Keratinocyte (primary cell): ENCODE measurements at regions not wholly inside any gene's neighbourhood (a gene's known extent, or its start where the extent isn't known, plus 50 kb on each side); places are given as distances from the start of the nearest gene placed in this dataset.

Experiments used
- DNase-seq: peaks from one replicate; pipeline ENCODE4 v3.0.0-alpha.2; 2011; ENCODE audit warnings: low read depth, missing footprints, low spot score
- FAIRE-seq: peaks from 2 replicates; lab custom pipeline; 2011; peaks lifted over from hg19 to GRCh38; lab: Jason Lieb, UNC
- H2AFZ ChIP-seq: 2 replicates; pipeline ENCODE4 v1.6.0; 2012; ENCODE audit warnings: low read length, control low read depth, inconsistent platforms; ENCODE audit not compliant: control insufficient read depth
- H3K27ac ChIP-seq: 2 replicates; pipeline ENCODE4 v1.5.1; 2011; ENCODE audit warnings: low read length; ENCODE audit not compliant: control insufficient read depth, insufficient read depth
- H3K27me3 ChIP-seq: 3 replicates; pipeline ENCODE4 v1.6.0; 2011; ENCODE audit warnings: low read length; ENCODE audit not compliant: control insufficient read depth, insufficient read depth; ENCODE audit errors: extremely low read depth
- H3K36me3 ChIP-seq, 2 experiments: 2 replicates in 1 of 2; 3 replicates in 1 of 2; pipeline ENCODE4 v1.5.1; 2011; ENCODE audit warnings: low read length in 2 of 2, mild to moderate bottlenecking in 1 of 2; ENCODE audit not compliant: control insufficient read depth in 2 of 2, insufficient read depth in 2 of 2; ENCODE audit errors: extremely low read depth in 1 of 2
- H3K4me1 ChIP-seq: 3 replicates; pipeline ENCODE4 v1.5.1; 2011; ENCODE audit warnings: low read length; ENCODE audit not compliant: control insufficient read depth, insufficient read depth; ENCODE audit errors: extremely low read depth
- H3K4me2 ChIP-seq: 3 replicates; pipeline ENCODE4 v1.6.0; 2011; ENCODE audit warnings: low read depth, low read length; ENCODE audit not compliant: control insufficient read depth, insufficient read depth; ENCODE audit errors: extremely low read depth
- H3K4me3 ChIP-seq, 3 experiments: fragments of 200-600 bp in 1 of 3; sonication (generic) in 1 of 3; 2 replicates in 2 of 3; 3 replicates in 1 of 3; pipeline ENCODE4 v1.5.1; 2011 to 2016; ENCODE audit warnings: low read length in 3 of 3, mild to moderate bottlenecking in 3 of 3, control low read depth in 2 of 3, inconsistent platforms in 1 of 3, low read depth in 1 of 3, mixed read lengths in 1 of 3, mixed run types in 1 of 3, moderate library complexity in 1 of 3; ENCODE audit not compliant: control insufficient read depth in 2 of 3, insufficient read depth in 2 of 3; ENCODE audit errors: extremely low read depth in 1 of 3
- H3K79me2 ChIP-seq: 2 replicates; pipeline ENCODE4 v1.6.0; 2012; ENCODE audit warnings: low read length; ENCODE audit not compliant: control insufficient read depth, insufficient read depth
- H3K9ac ChIP-seq: 3 replicates; pipeline ENCODE4 v1.6.0; 2011; ENCODE audit warnings: low read length; ENCODE audit not compliant: control insufficient read depth, insufficient read depth; ENCODE audit errors: extremely low read depth
- H3K9me1 ChIP-seq: 3 replicates; pipeline ENCODE4 v1.6.0; 2011; ENCODE audit warnings: low read length; ENCODE audit not compliant: control insufficient read depth, insufficient read depth; ENCODE audit errors: extremely low read depth
- H3K9me3 ChIP-seq: 2 replicates; pipeline ENCODE4 v1.5.1; 2012; ENCODE audit warnings: low read depth, low read length; ENCODE audit not compliant: control insufficient read depth
- H4K20me1 ChIP-seq: 3 replicates; pipeline ENCODE4 v1.6.0; 2011; ENCODE audit warnings: low read length; ENCODE audit not compliant: control insufficient read depth, insufficient read depth; ENCODE audit errors: extremely low read depth
- EZH2 ChIP-seq: IDR thresholded peaks from one replicate; pipeline ENCODE4 v1.6.1; 2012; ENCODE audit warnings: inconsistent platforms, mild to moderate bottlenecking, low read length, moderate library complexity
- dilution Hi-C: fragments of 300-500 bp; cut with MboI; formaldehyde crosslinking; loops from one replicate; pipeline ENCODE4 v1.7.0; 2020; ENCODE audit warnings: low sequenced_read_pairs; ENCODE audit not compliant: extremely low pct_ligation_motif_present
- TF ChIP-seq, protein P1 (sequence below), 3 experiments: IDR thresholded peaks in 1 of 3; conservative IDR thresholded peaks in 1 of 3; optimal IDR thresholded peaks in 1 of 3; 2 replicates in 2 of 3; 3 replicates in 1 of 3; pipeline versions ENCODE3 to v1.5.1; 2011; ENCODE audit warnings: low read length in 3 of 3, mild to moderate bottlenecking in 3 of 3, moderate library complexity in 2 of 3, control low read depth in 1 of 3, inconsistent platforms in 1 of 3; ENCODE audit not compliant: insufficient read depth in 2 of 3; ENCODE audit errors: extremely low read depth in 1 of 3

DNA sequence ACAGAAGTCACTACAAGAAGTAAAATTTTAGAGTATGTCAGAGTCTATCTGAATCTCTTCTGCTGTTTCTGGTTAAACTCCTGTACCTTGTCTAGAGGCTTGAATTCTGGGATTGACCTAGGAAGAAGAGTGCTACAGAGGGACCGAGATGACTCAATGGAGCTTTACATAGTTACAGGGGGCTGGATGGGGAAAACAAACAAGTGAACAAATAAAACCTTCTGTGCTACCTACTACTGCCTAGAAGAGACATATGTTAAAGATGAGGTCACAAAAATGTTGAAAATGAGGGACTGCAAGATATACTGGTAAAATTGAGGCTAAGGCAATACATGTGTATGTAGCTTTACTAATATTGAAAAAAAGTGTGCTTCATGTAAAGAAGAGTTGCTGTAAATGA lies 265.4 kb upstream of the TFPI start:
- Histone ChIP-seq H3K9ac (no peak overlapping the region), H3K9me1 (no peaks in the 10 kb centered on the region), H3K79me2 (no peaks in the 10 kb centered on the region), H3K9me3 (no peaks in the 10 kb centered on the region), H3K4me1 (no peaks in the 10 kb centered on the region), H3K27me3 (no peaks in the 10 kb centered on the region), H2AFZ (no peak overlapping the region), H3K36me3 (no peaks in the 10 kb centered on the region), H3K4me2 (no peak overlapping the region), H3K4me3 (no peak overlapping the region), H4K20me1 (no peaks in the 10 kb centered on the region), H3K27ac (no peak overlapping the region)
- FAIRE-seq (no peak), DNase-seq (no peak)
- TF ChIP-seq, protein P1, sequence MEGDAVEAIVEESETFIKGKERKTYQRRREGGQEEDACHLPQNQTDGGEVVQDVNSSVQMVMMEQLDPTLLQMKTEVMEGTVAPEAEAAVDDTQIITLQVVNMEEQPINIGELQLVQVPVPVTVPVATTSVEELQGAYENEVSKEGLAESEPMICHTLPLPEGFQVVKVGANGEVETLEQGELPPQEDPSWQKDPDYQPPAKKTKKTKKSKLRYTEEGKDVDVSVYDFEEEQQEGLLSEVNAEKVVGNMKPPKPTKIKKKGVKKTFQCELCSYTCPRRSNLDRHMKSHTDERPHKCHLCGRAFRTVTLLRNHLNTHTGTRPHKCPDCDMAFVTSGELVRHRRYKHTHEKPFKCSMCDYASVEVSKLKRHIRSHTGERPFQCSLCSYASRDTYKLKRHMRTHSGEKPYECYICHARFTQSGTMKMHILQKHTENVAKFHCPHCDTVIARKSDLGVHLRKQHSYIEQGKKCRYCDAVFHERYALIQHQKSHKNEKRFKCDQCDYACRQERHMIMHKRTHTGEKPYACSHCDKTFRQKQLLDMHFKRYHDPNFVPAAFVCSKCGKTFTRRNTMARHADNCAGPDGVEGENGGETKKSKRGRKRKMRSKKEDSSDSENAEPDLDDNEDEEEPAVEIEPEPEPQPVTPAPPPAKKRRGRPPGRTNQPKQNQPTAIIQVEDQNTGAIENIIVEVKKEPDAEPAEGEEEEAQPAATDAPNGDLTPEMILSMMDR (optimal IDR thresholded peaks at IDR 0.05 in 1 of 3, IDR thresholded peaks at IDR 0.05 in 1 of 3, conservative IDR thresholded peaks at IDR 0.05 in 1 of 3; ENCODE audit: extremely low read depth in 1 of 3, insufficient read depth in 2 of 3, low read length in 3 of 3): no peak
- TF ChIP-seq EZH2: no peak
- dilution Hi-C loops: no loop called here

DNA sequence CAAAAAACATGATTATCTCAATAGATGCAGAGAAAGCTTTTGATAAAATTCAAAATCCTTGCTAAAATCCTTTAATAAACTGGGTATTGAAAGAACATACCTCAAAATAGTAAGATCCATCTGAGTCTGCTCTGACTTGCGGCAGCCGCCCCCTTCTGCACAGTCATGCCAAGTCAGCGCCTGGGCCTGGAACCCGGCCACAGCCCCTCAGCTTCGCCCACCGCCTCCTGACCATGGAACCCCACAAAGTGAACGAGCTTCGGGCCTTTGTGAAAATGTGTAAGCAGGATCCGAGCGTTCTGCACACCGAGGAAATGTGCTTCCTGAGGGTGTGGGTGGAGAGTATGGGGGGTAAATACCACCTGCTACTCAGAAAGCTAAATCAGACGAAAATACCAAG lies 270.9 kb upstream of the TFPI start:
- H3K36me3 ChIP-seq: no peaks in the 10 kb centered on the region
- no peaks in the 10 kb centered on the region for H3K27me3 ChIP-seq
- H3K4me2 ChIP-seq: no peak overlapping the region
- H3K79me2 ChIP-seq: no peaks in the 10 kb centered on the region
- H3K9ac ChIP-seq: no peak overlapping the region
- H3K27ac ChIP-seq: no peak overlapping the region
- dilution Hi-C loops: no loop called here
- no peaks in the 10 kb centered on the region for H3K9me3 ChIP-seq
- no peaks in the 10 kb centered on the region for H4K20me1 ChIP-seq
- H3K4me3 ChIP-seq: no peak overlapping the region
- H2AFZ ChIP-seq: no peak overlapping the region
- no peak for DNase-seq
- no peaks in the 10 kb centered on the region for H3K4me1 ChIP-seq
- no peaks in the 10 kb centered on the region for H3K9me1 ChIP-seq
- FAIRE-seq: no peak
- TF ChIP-seq, protein P1 (optimal IDR thresholded peaks at IDR 0.05 in 1 of 3, IDR thresholded peaks at IDR 0.05 in 1 of 3, conservative IDR thresholded peaks at IDR 0.05 in 1 of 3; ENCODE audit: extremely low read depth in 1 of 3, insufficient read depth in 2 of 3, low read length in 3 of 3): no peak
- no peak for TF ChIP-seq EZH2
